Ishikawa (cell line): ENCODE measurements at regions not wholly inside any gene's neighbourhood (a gene's known extent, or its start where the extent isn't known, plus 50 kb on each side); places are given as distances from the start of the nearest gene placed in this dataset.

Experiments
- CEBPB ChIP-seq: IDR thresholded peaks from 2 replicates; pipeline ENCODE4 v1.6.1; 2012
- CREB1 ChIP-seq: IDR thresholded peaks from 2 replicates; pipeline ENCODE4 v1.6.1; 2012; ENCODE audit warnings: low read depth
- EGR1 ChIP-seq: IDR thresholded peaks from 2 replicates; pipeline ENCODE4 v1.6.1; 2012
- EP300 ChIP-seq: IDR thresholded peaks from 2 replicates; pipeline ENCODE4 v1.6.1; 2012; ENCODE audit warnings: borderline replicate concordance
- FOXM1 ChIP-seq: IDR thresholded peaks from 2 replicates; pipeline ENCODE4 v1.6.1; 2012; ENCODE audit warnings: low read depth, borderline replicate concordance
- MAX ChIP-seq: IDR thresholded peaks from 2 replicates; pipeline ENCODE4 v1.6.1; 2012
- NFIC ChIP-seq: IDR thresholded peaks from 2 replicates; pipeline ENCODE4 v1.6.1; 2012
- RAD21 ChIP-seq: IDR thresholded peaks from 2 replicates; pipeline ENCODE4 v1.6.1; 2012; ENCODE audit warnings: low read depth
- REST ChIP-seq: IDR thresholded peaks from 2 replicates; pipeline ENCODE4 v1.6.1; 2012; ENCODE audit warnings: low read depth, mild to moderate bottlenecking
- TAF1 ChIP-seq: IDR thresholded peaks from 2 replicates; pipeline ENCODE4 v1.6.1; 2012; ENCODE audit warnings: low read depth, mild to moderate bottlenecking
- TEAD4 ChIP-seq: IDR thresholded peaks from 2 replicates; pipeline ENCODE4 v1.6.1; 2012
- USF1 ChIP-seq: IDR thresholded peaks from 2 replicates; pipeline ENCODE4 v1.6.1; 2012
- ZBTB7A ChIP-seq: IDR thresholded peaks from 2 replicates; pipeline ENCODE4 v1.6.1; 2012; ENCODE audit warnings: low read depth

GRCh38 chr6:14948586-14949245 lies 297.2 kb upstream of the JARID2 start:
- TF ChIP-seq MAX (no peak), FOXM1 (no peak), EGR1 (no peak), RAD21 (no peak), REST (no peak), USF1 (no peak), CREB1 (no peak), EP300 (no peak), TEAD4 (no peak), ZBTB7A (no peak), CEBPB (no peak), TAF1 (no peak), NFIC (no peak)
